GM04504 (cell line): ENCODE measurements at regions not wholly inside any gene's neighbourhood (a gene's known extent, or its start where the extent isn't known, plus 50 kb on each side); places are given as distances from the start of the nearest gene placed in this dataset.
"Not testable (repeated sequence)": the region's sequence is repeated elsewhere in the genome, so short reads cannot be mapped to it uniquely, and the experiment has no call there.

ENCODE experiments used
- DNase-seq: peaks from one replicate; pipeline ENCODE4 v3.0.0-alpha.2; 2012; ENCODE audit warnings: low read depth

DNA sequence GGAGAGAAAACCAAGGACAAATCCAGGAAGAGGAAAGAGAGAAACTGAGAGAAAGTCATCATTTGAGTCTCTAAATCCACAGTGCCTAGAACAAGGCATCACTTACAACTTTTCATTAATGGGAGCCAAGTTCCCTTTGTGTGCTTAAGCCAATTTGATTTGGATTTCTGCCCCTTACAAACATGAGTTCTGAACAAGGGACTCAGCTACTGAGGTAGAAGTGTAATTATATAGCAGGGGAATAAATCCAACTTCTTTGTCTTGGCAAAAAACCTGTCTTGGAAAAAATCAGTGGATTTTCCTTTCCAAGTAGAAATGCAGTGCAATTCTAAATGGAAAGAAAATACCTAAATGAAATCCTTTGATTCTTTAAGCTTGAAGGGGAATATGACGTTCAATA is 307.2 kb upstream of the CNTN3 start:
- no peak for DNase-seq

DNA sequence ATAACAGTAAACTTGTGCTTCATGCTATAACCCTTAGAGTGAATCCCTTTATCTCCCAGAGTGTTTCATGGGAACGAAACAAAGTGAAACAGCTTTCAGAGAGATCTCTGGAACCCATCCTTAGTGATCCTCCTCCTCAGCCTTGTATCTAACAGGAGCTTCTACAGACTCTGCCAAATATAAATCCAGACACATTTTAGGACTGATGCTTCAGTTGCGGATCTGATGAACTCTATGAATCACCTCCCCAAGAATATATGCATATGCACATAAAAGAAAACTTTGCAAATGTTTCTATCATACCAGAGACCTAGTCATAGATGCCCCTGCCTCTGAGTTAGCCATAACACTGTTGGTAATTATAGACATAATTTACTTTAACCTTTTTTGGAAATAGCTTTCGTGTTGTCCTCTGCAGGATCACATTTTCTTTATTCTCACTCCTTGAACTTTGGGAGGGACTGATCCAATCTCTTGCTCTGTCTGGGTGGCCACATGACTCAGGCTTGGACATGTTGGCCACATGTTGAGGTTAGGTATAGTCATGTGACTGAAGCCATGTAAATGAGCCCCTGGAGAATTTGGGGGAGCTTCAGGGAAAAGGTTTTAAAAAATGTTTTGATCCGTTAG is 306.4 kb upstream of the CNTN3 start:
- DNase-seq, result no peak

DNA sequence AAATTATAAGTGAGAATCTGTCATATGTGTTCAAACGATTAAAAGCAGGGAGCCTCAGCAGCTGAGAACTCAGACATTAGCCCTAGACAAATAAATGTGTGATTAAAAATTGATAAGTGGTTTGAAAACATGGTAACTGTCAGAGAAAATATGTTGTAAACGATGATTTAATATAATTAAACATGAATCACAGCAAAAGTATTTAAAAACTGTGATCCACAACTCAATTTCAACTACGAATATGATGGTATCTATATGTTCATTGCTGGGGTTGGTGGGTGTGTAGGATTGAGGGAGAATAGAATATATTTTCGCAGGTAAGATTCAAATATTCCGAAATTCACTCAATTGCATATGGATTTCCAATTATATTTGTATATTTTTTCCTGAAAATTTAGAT is 302.2 kb upstream of the CNTN3 start:
- no peak for DNase-seq

DNA sequence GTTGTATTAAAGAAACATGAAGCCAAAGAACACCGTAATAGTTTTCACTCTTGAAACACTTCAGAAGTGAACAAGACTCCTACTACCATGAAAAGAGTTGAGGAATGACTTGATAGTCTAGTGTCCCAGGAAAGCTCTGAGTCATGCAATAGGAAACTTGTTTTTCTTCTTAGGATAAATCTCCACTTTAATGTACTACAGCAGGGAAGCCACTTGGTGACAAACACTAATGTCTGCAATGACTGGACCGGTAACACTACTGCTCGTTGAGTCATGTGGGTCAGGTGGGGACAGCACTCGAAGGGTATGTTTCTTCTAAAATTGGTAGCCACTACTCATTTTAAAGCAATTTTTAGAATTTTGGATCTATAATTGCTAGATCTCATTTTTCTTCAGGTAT is 291.7 kb upstream of the CNTN3 start:
- DNase-seq, result no peak

DNA sequence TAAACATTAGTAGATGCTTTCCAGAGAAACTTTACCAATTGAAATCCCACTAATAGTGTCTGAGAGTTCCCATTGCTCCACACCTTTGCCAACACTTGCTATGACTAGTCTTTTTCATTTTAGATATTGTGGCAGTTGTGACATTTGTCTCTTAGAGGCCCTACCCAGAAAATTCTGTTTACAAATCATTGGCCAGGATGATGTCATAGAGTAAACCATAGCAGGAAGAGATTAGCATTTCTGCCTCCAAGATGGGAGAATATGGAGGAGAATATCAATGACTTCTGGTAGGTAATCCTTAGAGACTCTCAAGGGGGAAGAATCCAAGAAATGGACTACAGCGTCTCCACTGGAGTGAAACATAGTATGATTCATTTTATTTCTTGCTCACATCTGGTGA is 291.0 kb upstream of the CNTN3 start:
- no peak for DNase-seq

GRCh38 chr3:74904646-74905045 is 290.2 kb upstream of the CNTN3 start:
- DNase-seq, result no peak

DNA sequence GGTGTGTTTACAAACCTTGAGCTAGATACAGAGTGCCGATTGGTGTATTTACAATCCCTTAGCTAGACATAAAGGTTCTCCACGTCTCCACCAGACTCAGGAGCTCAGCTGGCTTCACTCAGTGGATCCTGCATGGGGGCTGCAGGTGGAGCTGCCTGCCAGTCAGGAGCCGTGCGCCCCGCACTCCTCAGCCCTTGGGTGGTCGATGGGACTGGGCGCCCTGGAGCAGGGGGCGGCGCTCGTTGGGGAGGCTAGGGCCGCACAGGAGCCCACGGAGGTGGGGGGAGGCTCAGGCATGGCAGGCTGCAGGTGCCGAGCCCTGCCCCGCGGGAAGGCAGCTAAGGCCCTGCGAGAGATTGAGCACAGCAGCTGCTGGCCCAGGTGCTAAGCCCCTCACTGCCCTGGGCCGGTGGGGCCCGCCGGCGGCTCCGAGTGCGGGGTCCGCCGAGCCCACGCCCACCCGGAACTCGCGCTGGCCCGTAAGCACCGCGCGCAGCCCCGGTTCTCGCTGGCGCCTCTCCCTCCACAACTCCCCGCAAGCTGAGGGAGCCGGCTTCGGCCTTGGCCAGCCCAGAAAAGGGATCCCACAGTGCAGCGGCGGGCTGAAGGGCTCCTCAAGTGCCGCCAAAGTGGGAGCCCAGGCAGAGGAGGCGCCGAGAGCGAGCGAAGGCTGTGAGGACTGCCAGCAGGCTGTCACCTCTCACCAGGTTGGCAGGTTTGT is 285.5 kb upstream of the CNTN3 start:
- DNase-seq, result not testable (repeated sequence)

DNA sequence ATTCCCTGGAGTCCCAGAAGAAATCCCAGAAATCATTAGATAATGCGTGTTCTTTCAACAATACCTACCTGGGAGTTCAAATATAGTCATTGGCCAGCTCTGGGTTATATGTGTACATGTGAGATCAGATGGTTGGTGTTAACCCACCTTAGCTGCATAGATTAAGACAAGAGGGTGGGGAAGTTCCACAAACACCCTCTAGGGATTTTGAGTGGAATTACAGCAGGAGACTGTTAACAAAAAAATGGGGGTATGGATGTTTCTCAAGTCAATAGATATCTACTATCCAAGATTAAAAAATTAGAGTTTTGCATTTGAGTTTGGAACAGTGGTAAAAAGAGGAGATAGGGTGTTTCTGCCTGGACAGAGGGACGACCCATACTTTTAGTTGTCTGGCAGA is 282.5 kb upstream of the CNTN3 start:
- DNase-seq, result no peak

DNA sequence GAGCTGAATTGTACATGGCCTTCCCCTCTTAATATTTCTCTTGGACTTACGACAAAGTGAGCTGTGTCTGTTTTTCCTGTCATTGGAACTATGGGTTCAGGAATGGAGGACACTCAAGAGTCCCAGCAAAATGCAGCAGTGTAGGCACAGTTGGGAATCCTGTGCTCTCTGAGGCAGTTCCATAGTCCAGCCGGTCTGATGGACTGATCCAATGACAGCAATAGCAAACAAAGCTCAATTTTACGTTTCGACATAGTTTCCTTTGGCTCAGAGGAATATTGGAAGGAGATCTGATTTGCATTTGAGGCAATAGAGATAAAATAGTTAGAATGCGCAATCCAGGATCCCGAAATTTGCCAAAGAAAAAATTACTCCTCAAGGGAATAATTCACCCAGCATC is 276.9 kb upstream of the CNTN3 start:
- no peak for DNase-seq

- peak; percentile 14 for DNase-seq
Observed at GRCh38 chr3:74883690-74884089, 269.2 kb upstream of the CNTN3 start.

DNA sequence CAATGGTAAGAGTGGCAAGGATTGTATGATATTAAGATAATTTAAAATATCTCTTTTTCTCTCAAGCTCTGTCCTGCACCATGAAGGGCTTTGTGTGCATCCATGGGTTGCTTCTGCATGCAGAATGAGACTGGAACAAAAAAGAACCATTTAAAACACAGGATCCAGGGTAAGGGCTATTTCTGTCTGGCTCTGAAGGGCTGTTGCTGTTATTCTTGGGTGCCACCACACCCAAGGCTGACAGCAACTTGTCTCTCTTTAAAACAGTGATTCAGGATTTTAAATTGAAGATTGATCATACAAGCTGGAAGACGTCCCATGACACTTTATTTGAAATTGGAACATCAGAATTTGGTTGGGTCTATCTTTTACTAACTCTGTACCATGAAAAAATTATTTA is 268.8 kb upstream of the CNTN3 start:
- DNase-seq, result no peak

DNA sequence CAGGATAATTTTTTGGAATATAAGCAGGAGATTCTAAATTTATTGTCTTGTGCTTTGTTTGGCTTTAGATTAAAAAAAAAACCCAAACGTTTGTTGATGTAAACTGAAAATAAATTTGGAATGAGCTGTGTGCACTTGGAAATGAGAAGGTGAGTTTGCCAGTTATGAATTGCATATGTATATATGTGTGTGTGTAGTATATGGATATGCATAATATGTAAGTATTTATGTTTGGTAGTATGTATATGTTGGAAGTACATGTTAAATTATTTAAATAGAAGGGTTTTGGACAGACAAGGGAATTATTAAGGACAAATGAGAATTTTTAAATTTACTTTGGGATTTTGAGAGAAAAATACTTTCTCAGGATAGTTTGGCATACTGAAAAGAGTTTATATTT is 265.8 kb upstream of the CNTN3 start:
- DNase-seq, result no peak

GRCh38 chr3:74866357-74867030 is 252.0 kb upstream of the CNTN3 start:
- DNase-seq, result no peak

DNA sequence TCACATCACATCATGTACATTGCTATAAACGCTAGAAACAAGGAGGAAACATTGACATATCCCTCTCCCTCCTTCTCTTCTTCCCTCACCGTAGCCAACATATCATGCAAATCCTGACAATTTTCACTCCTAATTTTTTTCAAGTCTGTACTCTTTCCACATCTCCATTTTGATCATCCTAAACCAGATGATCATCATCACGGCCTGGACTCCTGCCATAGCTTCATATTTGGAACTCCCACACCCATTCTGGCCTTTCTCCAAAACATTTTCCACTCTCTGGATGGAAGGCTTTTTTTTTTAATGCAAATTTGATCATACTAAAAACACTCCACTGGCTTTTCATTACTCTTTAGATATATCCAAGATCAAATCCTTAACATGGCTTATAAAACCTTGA is 248.0 kb upstream of the CNTN3 start:
- DNase-seq, result peak; percentile 3

DNA sequence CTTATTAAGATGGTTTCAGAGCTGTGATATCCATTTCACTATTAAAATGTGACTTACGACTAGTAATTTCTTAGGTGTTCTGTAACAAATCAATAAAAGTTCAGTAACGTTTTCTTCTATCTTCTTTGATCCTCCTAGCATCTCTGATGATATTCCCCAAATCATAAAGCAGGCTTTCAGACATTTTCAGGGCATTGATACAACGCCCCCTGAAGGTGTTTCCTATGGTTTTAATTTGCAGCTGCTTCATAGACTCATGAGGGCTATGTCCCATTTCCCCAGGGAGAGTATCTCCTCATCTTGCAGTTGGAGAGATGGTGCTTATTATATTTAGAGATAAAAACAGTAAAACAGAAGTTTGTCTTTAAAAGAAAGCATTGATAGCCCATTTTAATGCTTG is 246.8 kb upstream of the CNTN3 start:
- no peak for DNase-seq

DNA sequence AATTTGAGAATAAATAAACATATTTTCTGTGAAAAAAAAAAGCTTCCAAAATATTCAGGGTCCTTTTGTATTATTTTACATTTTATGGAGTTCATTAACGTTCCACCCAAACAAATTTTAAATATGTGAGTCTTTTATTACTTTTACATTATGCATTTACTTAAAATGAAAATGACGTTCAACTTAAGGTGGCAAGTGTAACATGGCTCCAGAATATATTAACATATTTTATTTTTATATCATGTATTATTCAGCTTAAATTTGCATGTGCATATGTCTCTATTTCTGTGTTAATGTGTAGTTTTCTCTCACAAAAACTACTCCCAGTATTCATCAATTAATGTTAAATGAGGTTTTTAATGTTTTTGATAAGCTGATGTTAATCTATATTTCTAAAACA is 243.6 kb upstream of the CNTN3 start:
- no peak for DNase-seq

DNA sequence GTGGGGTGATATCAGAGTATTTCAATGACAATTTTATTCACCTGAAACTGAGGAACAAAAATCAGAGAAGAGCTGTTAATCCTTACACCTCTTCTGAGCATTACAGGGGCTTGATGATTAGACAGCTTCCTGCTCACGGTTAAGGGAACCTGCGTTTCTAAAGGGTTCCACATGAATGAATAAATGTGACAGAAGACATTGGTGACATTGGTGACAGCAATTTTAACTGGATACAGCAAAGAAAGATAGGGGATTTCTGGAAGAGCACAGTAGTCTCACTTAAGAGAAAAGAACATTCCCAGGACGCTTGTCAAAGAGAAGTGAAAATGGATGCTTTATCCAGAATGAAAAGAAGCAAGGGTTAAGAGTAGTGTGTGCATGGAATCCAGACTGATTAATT is 235.9 kb upstream of the CNTN3 start:
- no peak for DNase-seq

GRCh38 chr3:74847093-74847492 is 232.6 kb upstream of the CNTN3 start:
- no peak for DNase-seq

- DNase-seq, result no peak
Observed at GRCh38 chr3:74845081-74845480, 230.6 kb upstream of the CNTN3 start.

DNA sequence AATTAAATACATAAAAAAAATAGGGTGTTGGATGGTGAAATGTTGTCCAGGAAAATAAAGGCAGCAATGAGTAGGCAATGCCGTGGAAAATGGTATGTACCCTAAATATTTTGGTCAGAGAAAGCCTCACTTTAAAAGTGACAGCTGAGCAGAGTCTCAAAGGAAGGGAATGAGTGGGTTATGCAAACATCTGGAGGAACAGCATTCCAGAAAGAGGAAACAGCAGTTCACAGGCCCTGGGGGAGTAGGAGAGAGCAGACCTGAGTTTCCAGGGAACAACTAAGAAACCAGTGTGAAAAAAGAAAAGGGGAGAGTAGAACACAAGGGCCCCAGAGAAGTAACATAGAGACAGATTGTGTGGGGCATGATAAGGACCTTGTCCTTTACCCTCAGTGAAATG is 230.0 kb upstream of the CNTN3 start:
- no peak for DNase-seq

DNA sequence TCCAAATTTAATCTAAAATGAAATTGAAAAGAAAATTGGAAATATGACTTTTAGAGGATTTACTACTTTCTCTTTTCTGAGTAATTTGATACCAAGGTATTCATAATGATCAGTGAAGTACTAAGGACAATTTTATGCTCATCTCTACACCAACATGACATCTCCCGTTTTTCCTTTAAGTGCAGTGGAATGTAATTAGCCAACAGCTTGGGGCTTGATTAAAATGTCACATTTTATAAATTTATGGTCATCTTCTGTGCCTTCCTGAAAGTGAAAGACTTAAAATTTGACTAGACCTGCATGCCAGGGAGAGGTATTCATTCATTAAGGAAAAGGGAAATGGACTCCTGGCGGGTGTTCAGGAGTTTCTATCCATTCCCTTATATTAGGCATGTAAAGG is 228.2 kb upstream of the CNTN3 start:
- no peak for DNase-seq

GRCh38 chr3:74842141-74842540 is 227.7 kb upstream of the CNTN3 start:
- no peak for DNase-seq

DNA sequence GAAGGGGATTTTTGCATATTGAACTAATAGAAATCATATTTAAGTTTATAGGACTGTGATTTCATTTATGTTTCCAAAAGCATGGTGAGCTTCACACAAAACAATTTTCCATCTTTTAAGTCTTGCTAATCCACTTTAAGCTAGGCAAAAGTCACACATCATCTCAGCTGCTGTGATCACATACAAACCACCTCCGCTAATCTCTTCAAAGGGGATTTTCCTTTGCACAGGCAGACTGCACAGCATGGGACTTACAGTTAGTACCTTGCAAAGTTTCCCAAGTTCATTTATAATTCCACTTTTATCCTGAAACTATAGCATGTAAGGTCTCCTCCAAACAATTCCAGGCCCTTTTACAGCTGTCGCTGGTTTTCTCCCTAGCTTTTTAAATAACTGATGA is 225.1 kb upstream of the CNTN3 start:
- DNase-seq, result no peak

DNA sequence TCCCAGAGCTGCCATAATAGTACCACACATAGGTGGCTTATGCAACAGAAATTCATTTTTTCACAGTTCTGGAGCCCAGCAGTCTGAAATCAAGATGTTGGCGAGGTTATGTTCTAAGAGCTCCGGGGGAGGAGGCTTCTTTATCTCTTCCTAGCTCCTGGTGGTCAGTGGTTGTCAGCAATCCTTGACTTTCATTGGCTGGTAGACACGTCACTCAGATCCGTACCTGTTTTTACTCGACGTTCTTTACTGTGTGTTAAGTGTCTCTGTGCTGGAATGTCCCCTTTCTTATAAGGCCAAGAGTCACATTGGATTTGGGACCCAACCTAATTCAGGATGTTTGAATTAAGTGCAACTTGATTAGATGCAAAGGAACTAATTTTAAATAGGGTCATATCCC is 218.5 kb upstream of the CNTN3 start:
- DNase-seq, result no peak
